ENCODE measurements at regions not wholly inside any gene's neighbourhood (a gene's known extent, or its start where the extent isn't known, plus 50 kb on each side); places are given as distances from the start of the nearest gene placed in this dataset.

- DNase-seq (ENCODE audit: extremely low read depth, low read depth): peak; percentile 78
These were observed 69.7 kb upstream of the DCBLD2 start for GRCh38 chr3:98971169-98971681.

GRCh38 chr3:98969295-98969694 is 67.8 kb upstream of the DCBLD2 start:
- DNase-seq (ENCODE audit: extremely low read depth, low read depth): no peak

- no peak for DNase-seq (ENCODE audit: extremely low read depth, low read depth)
These were observed 67.3 kb upstream of the DCBLD2 start for GRCh38 chr3:98968824-98969223.

- no peak for DNase-seq (ENCODE audit: extremely low read depth, low read depth)
These were observed 66.9 kb upstream of the DCBLD2 start for GRCh38 chr3:98968347-98968746.

GRCh38 chr3:98967758-98968157 is 66.3 kb upstream of the DCBLD2 start:
- no peak for DNase-seq (ENCODE audit: extremely low read depth, low read depth)

- no peak for DNase-seq (ENCODE audit: extremely low read depth, low read depth)
These were observed 65.5 kb upstream of the DCBLD2 start for GRCh38 chr3:98966862-98967546.

GRCh38 chr3:98966434-98966833 is 64.9 kb upstream of the DCBLD2 start:
- no peak for DNase-seq (ENCODE audit: extremely low read depth, low read depth)

GRCh38 chr3:98964784-98965183 is 63.3 kb upstream of the DCBLD2 start:
- no peak for DNase-seq (ENCODE audit: extremely low read depth, low read depth)

- DNase-seq (ENCODE audit: extremely low read depth, low read depth): no peak
These were observed 62.1 kb upstream of the DCBLD2 start for GRCh38 chr3:98963546-98963945.

- DNase-seq (ENCODE audit: extremely low read depth, low read depth): no peak
These were observed 61.5 kb upstream of the DCBLD2 start for GRCh38 chr3:98962951-98963350.

GRCh38 chr3:98962189-98962930 is 60.9 kb upstream of the DCBLD2 start:
- no peak for DNase-seq (ENCODE audit: extremely low read depth, low read depth)

- DNase-seq (ENCODE audit: extremely low read depth, low read depth): no peak
These were observed 60.0 kb upstream of the DCBLD2 start for GRCh38 chr3:98961161-98962155.

GRCh38 chr3:98957681-98958080 is 56.2 kb upstream of the DCBLD2 start:
- no peak for DNase-seq (ENCODE audit: extremely low read depth, low read depth)

- no peak for DNase-seq (ENCODE audit: extremely low read depth, low read depth)
These were observed 54.5 kb upstream of the DCBLD2 start for GRCh38 chr3:98956008-98956407.

- no peak for DNase-seq (ENCODE audit: extremely low read depth, low read depth)
These were observed 53.5 kb upstream of the DCBLD2 start for GRCh38 chr3:98954791-98955604.

- DNase-seq (ENCODE audit: extremely low read depth, low read depth): no peak
These were observed 52.7 kb upstream of the DCBLD2 start for GRCh38 chr3:98954242-98954641.

GRCh38 chr3:98952404-98952803 is 50.9 kb upstream of the DCBLD2 start:
- DNase-seq (ENCODE audit: extremely low read depth, low read depth): no peak
